SH-SY5Y (cell line): ENCODE measurements at regions not wholly inside any gene's neighbourhood (a gene's known extent, or its start where the extent isn't known, plus 50 kb on each side); places are given as distances from the start of the nearest gene placed in this dataset.

ENCODE experiments used
- GATA2 ChIP-seq: IDR thresholded peaks from 2 replicates; pipeline ENCODE4 v1.6.1; 2011; ENCODE audit warnings: mild to moderate bottlenecking, low read depth, low read length
- GATA3 ChIP-seq: IDR thresholded peaks from 2 replicates; pipeline ENCODE4 v1.6.1; 2011; ENCODE audit warnings: low read depth, mild to moderate bottlenecking, low read length, moderate library complexity

DNA sequence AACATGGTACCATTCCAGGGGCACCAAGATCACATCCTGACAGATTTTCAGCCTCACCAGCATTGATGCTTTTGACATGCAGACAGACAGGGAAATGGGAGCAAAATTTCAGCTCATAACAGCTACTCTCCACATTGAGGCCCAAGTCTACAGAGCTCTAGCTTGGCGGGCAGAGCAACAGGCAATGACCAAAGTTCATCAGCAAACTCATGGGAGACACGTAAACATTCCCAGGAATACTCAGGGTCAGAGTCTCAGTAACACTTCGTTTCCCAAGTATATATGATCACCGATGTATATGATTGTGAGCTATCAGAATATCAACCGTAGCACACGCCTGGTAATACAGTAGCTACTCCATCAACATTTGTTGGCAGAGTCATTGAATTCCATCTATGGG, 59.2 kb upstream of the SLC24A5 start:
- TF ChIP-seq GATA2 (no peak), GATA3 (no peak)
